K562 (cell line): ENCODE measurements at regions not wholly inside any gene's neighbourhood (a gene's known extent, or its start where the extent isn't known, plus 50 kb on each side); places are given as distances from the start of the nearest gene placed in this dataset.

ENCODE experiments used
- ATAC-seq: fragments of 200-7000 bp; cut with Tn5 transposase; 3 replicates; pipeline ENCODE4 v1.9.1; 2020; ENCODE audit warnings: moderate library complexity
- BruUV-seq: library from RNA; stranded (reverse); fragments of 400-500 nt; replicated peaks from 2 replicates; lab custom pipeline; 2021; lab: Mats Ljungman, UMichigan
- CTCF ChIA-PET: fragments of 300-600 bp; formaldehyde crosslinking; extraction: SDS; loops from one replicate; lab custom pipeline; 2021; ENCODE audit warnings: low intra/inter-chr PET ratio; lab: Yijun Ruan, JAX
- POLR2A ChIA-PET: fragments of 300-600, 350-650 bp; sonication (Branson Sonifier 250); formaldehyde crosslinking; extraction: SDS; loops from one replicate; lab custom pipeline; 2021; ENCODE audit warnings: antibody characterized with exemption, inconsistent platforms; lab: Yijun Ruan, JAX
- DNase-seq, 4 experiments: peaks; one replicate each; pipeline versions ENCODE4 v3.0.0 to v3.0.0-alpha.2; 2011 to 2018; ENCODE audit warnings: low spot score in 3 of 4, mixed read lengths in 3 of 4; ENCODE audit errors: extremely low read depth in 1 of 4
- FAIRE-seq: peaks from 2 replicates; lab custom pipeline; 2011; peaks lifted over from hg19 to GRCh38; lab: Jason Lieb, UNC
- H2AFZ ChIP-seq: 2 replicates; pipeline ENCODE4 v1.6.0; 2011; ENCODE audit warnings: low read depth, low read length, control low read depth, inconsistent platforms
- H3K27ac ChIP-seq: fragments of 200-600 bp; 3 replicates; pipeline ENCODE4 v1.8.0; 2011; ENCODE audit warnings: low read depth, mild to moderate bottlenecking, control low read depth, inconsistent platforms, low read length, moderate library complexity, mixed read lengths; ENCODE audit errors: extremely low read depth
- H3K27me3 ChIP-seq, 2 experiments: fragments of 300-600 bp in 1 of 2; 2 replicates in 1 of 2; 3 replicates in 1 of 2; pipeline versions ENCODE4 v1.6.0 to v1.8.0; 2011; ENCODE audit warnings: inconsistent platforms in 2 of 2, low read length in 2 of 2, mild to moderate bottlenecking in 1 of 2, mixed read lengths in 1 of 2, moderate library complexity in 1 of 2; ENCODE audit not compliant: control insufficient read depth in 2 of 2, insufficient read depth in 2 of 2
- H3K36me3 ChIP-seq: fragments of 300-600 bp; 3 replicates; pipeline ENCODE4 v1.8.0; 2011; ENCODE audit warnings: mild to moderate bottlenecking, low read length, inconsistent platforms; ENCODE audit not compliant: control insufficient read depth, insufficient read depth
- H3K4me1 ChIP-seq, 2 experiments: fragments of 200-600 bp in 1 of 2; replicated peaks in 1 of 2; 2 replicates in 1 of 2; 3 replicates in 1 of 2; pipeline versions ENCODE4 v1.5.1 to v1.8.0; 2011; ENCODE audit warnings: inconsistent platforms in 2 of 2, low read length in 2 of 2, mild to moderate bottlenecking in 1 of 2, mixed read lengths in 1 of 2, moderate library complexity in 1 of 2; ENCODE audit not compliant: control insufficient read depth in 2 of 2, insufficient read depth in 2 of 2
- H3K4me2 ChIP-seq: 2 replicates; pipeline ENCODE4 v1.6.1; 2011; ENCODE audit warnings: low read length, control low read depth, inconsistent platforms, mixed read lengths; ENCODE audit not compliant: insufficient read depth
- H3K4me3 ChIP-seq: fragments of 200-600 bp; sonication (generic), shearing (Covaris generic); 2 replicates; pipeline ENCODE4 v1.5.1; 2016; ENCODE audit warnings: control low read depth, inconsistent platforms
- H3K79me2 ChIP-seq: fragments of 200-600 bp; 3 replicates; pipeline ENCODE4 v1.8.0; 2011; ENCODE audit warnings: low read length, inconsistent platforms; ENCODE audit not compliant: control insufficient read depth, insufficient read depth
- H3K9ac ChIP-seq, 2 experiments: 2 replicates each; pipeline versions ENCODE4 v1.6.0 to v1.6.1; 2011; ENCODE audit warnings: low read depth in 2 of 2, low read length in 2 of 2, control low read depth in 1 of 2, inconsistent platforms in 1 of 2, mild to moderate bottlenecking in 1 of 2, mixed read lengths in 1 of 2; ENCODE audit not compliant: insufficient read depth in 1 of 2
- H3K9me1 ChIP-seq: one replicate; pipeline ENCODE4 v1.6.0; 2011; ENCODE audit warnings: inconsistent platforms, mild to moderate bottlenecking, low read length, moderate library complexity; ENCODE audit not compliant: control insufficient read depth, insufficient read depth
- H3K9me3 ChIP-seq: replicated peaks from 2 replicates; pipeline ENCODE4 v1.5.1; 2011; ENCODE audit warnings: low read depth, low read length, inconsistent platforms; ENCODE audit not compliant: control insufficient read depth, insufficient read depth
- H4K20me1 ChIP-seq: replicated peaks from 2 replicates; pipeline ENCODE4 v1.6.1; 2011; ENCODE audit warnings: low read length, inconsistent platforms, mixed read lengths; ENCODE audit not compliant: control insufficient read depth, insufficient read depth
- FOS ChIP-seq: IDR thresholded peaks from 3 replicates; pipeline ENCODE4 v1.6.1; 2011; ENCODE audit not compliant: insufficient read length; ENCODE audit errors: extremely low read depth
- ID3 ChIP-seq, 2 experiments: fragments of 250-450 bp in 1 of 2; fragments of 450-650 bp in 1 of 2; sonication (Bioruptor Pico) in 1 of 2; IDR thresholded peaks; 2 replicates each; pipeline versions ENCODE4 v1.6.1 to v1.8.0; 2016 to 2021; ENCODE audit warnings: mild to moderate bottlenecking in 2 of 2, moderate library complexity in 2 of 2, missing compliant biosample characterization in 1 of 2, missing genetic modification characterization in 1 of 2
- LEF1 ChIP-seq: fragments of 450-650 bp; IDR thresholded peaks from 2 replicates; pipeline ENCODE4 v1.6.1; 2016; ENCODE audit warnings: mild to moderate bottlenecking
- MIER1 ChIP-seq: fragments of 450-650 bp; IDR thresholded peaks from 2 replicates; pipeline ENCODE4 v1.6.1; 2016; ENCODE audit warnings: antibody characterized with exemption, mild to moderate bottlenecking, low read depth
- NFIC ChIP-seq: fragments of 450-650 bp; IDR thresholded peaks from 2 replicates; pipeline ENCODE4 v1.6.1; 2017; ENCODE audit warnings: mild to moderate bottlenecking, inconsistent platforms
- PPARD ChIP-seq: fragments of 250-450 bp; sonication (Bioruptor Pico); IDR thresholded peaks from 2 replicates; pipeline ENCODE4 v1.8.0; 2022; ENCODE audit warnings: inconsistent platforms, mild to moderate bottlenecking, moderate library complexity
- RAD51 ChIP-seq: fragments of 450-650 bp; IDR thresholded peaks from 2 replicates; pipeline ENCODE4 v1.7.1; 2016; ENCODE audit warnings: low read depth, mild to moderate bottlenecking, borderline replicate concordance
- RBM17 ChIP-seq: fragments of 200-400 bp; formaldehyde crosslinking; IDR thresholded peaks from 2 replicates; pipeline ENCODE4 v1.6.1; 2017; ENCODE audit warnings: low read depth, mild to moderate bottlenecking, low read length, borderline replicate concordance
- SIN3A ChIP-seq, 2 experiments: fragments of 150-350 bp in 1 of 2; IDR thresholded peaks; 2 replicates each; pipeline ENCODE4 v1.6.1; 2011 to 2016; ENCODE audit warnings: borderline replicate concordance in 2 of 2, low read depth in 2 of 2, low read length in 2 of 2, mild to moderate bottlenecking in 2 of 2, moderate library complexity in 2 of 2; ENCODE audit not compliant: control insufficient read depth in 1 of 2
- SPI1 ChIP-seq: IDR thresholded peaks from 2 replicates; pipeline ENCODE4 v1.6.1; 2011; ENCODE audit warnings: low read depth, low read length, control low read depth, borderline replicate concordance
- ZKSCAN8 ChIP-seq: fragments of 200-800 bp; sonication (Bioruptor generic); IDR thresholded peaks from 2 replicates; pipeline ENCODE4 v1.6.1; 2016; ENCODE audit warnings: missing genetic modification characterization, missing compliant biosample characterization
- ZNF384 ChIP-seq: IDR thresholded peaks from 2 replicates; pipeline ENCODE4 v1.6.1; 2012; ENCODE audit warnings: low read depth, low read length, improper control_type of control experiment
- WGBS: fragments of 100-300 bp; shearing (Covaris generic); methylation state at CpG from one replicate; pipeline ENCODE4 v1.1.6; 2016; ENCODE audit warnings: low coverage, mixed read lengths; ENCODE audit not compliant: insufficient coverage; ENCODE audit errors: missing lambda C conversion rate; 5-methylcytosine and 5-hydroxymethylcytosine counted together
- in situ Hi-C: fragments of 300-500 bp; cut with MboI; formaldehyde crosslinking; loops from 4 replicates; pipeline ENCODE4 v1.15.0; 2018; ENCODE audit warnings: inconsistent platforms, mixed read lengths
- intact Hi-C: fragments of 100-400 bp; cut with micrococcal nuclease; formaldehyde crosslinking; loops from 2 replicates; pipeline ENCODE4 v1.14.2; 2022
- TF ChIP-seq, protein P1 (sequence below): fragments of 150-350 bp; conservative IDR thresholded peaks from 2 replicates; pipeline ENCODE4 v1.6.1; 2014; ENCODE audit warnings: low read length

- CTCF ChIA-PET: no interaction called here
- in situ Hi-C loops: no loop called here
- peak; percentile 67 for TF ChIP-seq LEF1
- TF ChIP-seq NFIC: 0 out of 2 replicates have a peak, but pooled peaks have one; percentile 19
- no peak for TF ChIP-seq FOS
- TF ChIP-seq, all 486 proteins: peak for 2
- H3K36me3 ChIP-seq: no peaks in the 10 kb centered on the region
- H3K4me2 ChIP-seq: no peak overlapping the region
- peak; percentile 26 for FAIRE-seq
- no peak for DNase-seq
- H3K9me3 ChIP-seq: no peaks in the 10 kb centered on the region
- H3K27ac ChIP-seq: no peak overlapping the region
- H4K20me1 ChIP-seq: no peaks in the 10 kb centered on the region
- no peaks in the 10 kb centered on the region for H3K9me1 ChIP-seq
- peaks cover 0 to 5% of the 10 kb centered on the region in 2 experiments; a peak in 1 of 5 replicates for H3K4me1 ChIP-seq
- POLR2A ChIA-PET: interaction anchor here (0.6 to 0.8 kb wide), 2 partner anchors 9 to 769 kb away, joined by 3 to 4 read pairs; no protein-coding TSS in a partner anchor
- H3K79me2 ChIP-seq: no peaks in the 10 kb centered on the region
- WGBS: 5% methylated on average over 3 of the region's 3 CpGs
- BruUV-seq: no TSS peak
- intact Hi-C loops: loop anchor here (5.0 kb wide), 1 partner anchor 97 kb away; no protein-coding TSS in a partner anchor
- H3K4me3 ChIP-seq: no peak overlapping the region
- no peak for ATAC-seq
- no peaks in the 10 kb centered on the region for H3K27me3 ChIP-seq
- peak overlapping the region; percentile 42; the same call in 1 of the 2 replicates for H2AFZ ChIP-seq
- H3K9ac ChIP-seq: no peak overlapping the region
These were observed 56.4 kb upstream of the ADORA3 start for GRCh38 chr1:111559736-111560279.

- no peak overlapping the region for H3K9ac ChIP-seq
- BruUV-seq: no TSS peak
- TF ChIP-seq SIN3A (IDR thresholded peaks at IDR 0.05; ENCODE audit: borderline replicate concordance in 2 of 2, control insufficient read depth in 1 of 2, low read depth in 2 of 2, low read length in 2 of 2) (no peak), ZKSCAN8 (CRISPR knock-in tag) (no peak), MIER1 (no peak), RBM17 (no peak), RAD51 (no peak), ID3 (CRISPR knock-in tag; IDR thresholded peaks at IDR 0.05) (no peak), ID3 (tag; IDR thresholded peaks at IDR 0.05) (no peak), PPARD (no peak), SPI1 (no peak), ZNF384 (no peak)
- TF ChIP-seq, protein P1, sequence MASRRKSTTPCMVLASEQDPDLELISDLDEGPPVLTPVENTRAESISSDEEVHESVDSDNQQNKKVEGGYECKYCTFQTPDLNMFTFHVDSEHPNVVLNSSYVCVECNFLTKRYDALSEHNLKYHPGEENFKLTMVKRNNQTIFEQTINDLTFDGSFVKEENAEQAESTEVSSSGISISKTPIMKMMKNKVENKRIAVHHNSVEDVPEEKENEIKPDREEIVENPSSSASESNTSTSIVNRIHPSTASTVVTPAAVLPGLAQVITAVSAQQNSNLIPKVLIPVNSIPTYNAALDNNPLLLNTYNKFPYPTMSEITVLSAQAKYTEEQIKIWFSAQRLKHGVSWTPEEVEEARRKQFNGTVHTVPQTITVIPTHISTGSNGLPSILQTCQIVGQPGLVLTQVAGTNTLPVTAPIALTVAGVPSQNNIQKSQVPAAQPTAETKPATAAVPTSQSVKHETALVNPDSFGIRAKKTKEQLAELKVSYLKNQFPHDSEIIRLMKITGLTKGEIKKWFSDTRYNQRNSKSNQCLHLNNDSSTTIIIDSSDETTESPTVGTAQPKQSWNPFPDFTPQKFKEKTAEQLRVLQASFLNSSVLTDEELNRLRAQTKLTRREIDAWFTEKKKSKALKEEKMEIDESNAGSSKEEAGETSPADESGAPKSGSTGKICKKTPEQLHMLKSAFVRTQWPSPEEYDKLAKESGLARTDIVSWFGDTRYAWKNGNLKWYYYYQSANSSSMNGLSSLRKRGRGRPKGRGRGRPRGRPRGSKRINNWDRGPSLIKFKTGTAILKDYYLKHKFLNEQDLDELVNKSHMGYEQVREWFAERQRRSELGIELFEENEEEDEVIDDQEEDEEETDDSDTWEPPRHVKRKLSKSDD: no peak
These were observed 57.9 kb upstream of the ADORA3 start for GRCh38 chr1:111561328-111561727.

More at GRCh38 chr1:111561328-111561727, 57.9 kb upstream of the ADORA3 start:
- Histone ChIP-seq H3K9me1 (no peaks in the 10 kb centered on the region), H3K4me3 (no peak overlapping the region), H3K4me1 (peaks cover 0 to 5% of the 10 kb centered on the region in 2 experiments; a peak in 1 of 5 replicates), H3K36me3 (no peaks in the 10 kb centered on the region), H3K9me3 (no peaks in the 10 kb centered on the region), H3K79me2 (no peaks in the 10 kb centered on the region), H3K27me3 (no peaks in the 10 kb centered on the region), H3K27ac (no peak overlapping the region), H3K4me2 (no peak overlapping the region), H2AFZ (no peak overlapping the region), H4K20me1 (no peaks in the 10 kb centered on the region)
- intact Hi-C loops (loop anchor here (5.0 kb wide), 1 partner anchor 96 kb away; no protein-coding TSS in a partner anchor), in situ Hi-C loops (no loop called here)
- ATAC-seq (no peak), DNase-seq (no peak), FAIRE-seq (no peak)
- CTCF ChIA-PET: no interaction called here
- POLR2A ChIA-PET: no interaction called here
- whole genome bisulfite sequencing: 41% methylated on average over 4 of the region's 4 CpGs
